Endothelial cell of umbilical vein (primary cell): ENCODE measurements at regions not wholly inside any gene's neighbourhood (a gene's known extent, or its start where the extent isn't known, plus 50 kb on each side); places are given as distances from the start of the nearest gene placed in this dataset.

ENCODE experiments used
- CTCF ChIP-seq, 2 donors: IDR thresholded peaks; 1 replicate in 1 of 2; 2 replicates in 1 of 2; pipeline ENCODE4 v1.5.1; 2011; ENCODE audit warnings: low read length in 2 of 2, mild to moderate bottlenecking in 2 of 2, moderate library complexity in 2 of 2, control low read depth in 1 of 2, inconsistent platforms in 1 of 2, low read depth in 1 of 2; ENCODE audit not compliant: insufficient read depth in 1 of 2; ENCODE audit errors: extremely low read depth in 1 of 2
- EZH2 ChIP-seq: IDR thresholded peaks from 2 replicates; pipeline ENCODE4 v1.6.1; 2012; ENCODE audit warnings: borderline replicate concordance, low read depth, mild to moderate bottlenecking, moderate library complexity, low read length, inconsistent platforms; ENCODE audit not compliant: severe bottlenecking
- FOS ChIP-seq: IDR thresholded peaks from 2 replicates; pipeline ENCODE4 v1.6.1; 2011; ENCODE audit warnings: mild to moderate bottlenecking, low read length, moderate library complexity, borderline replicate concordance; ENCODE audit not compliant: insufficient read depth
- GATA2 ChIP-seq: IDR thresholded peaks from 2 replicates; pipeline ENCODE4 v1.7.0; 2011; ENCODE audit warnings: low read depth, mild to moderate bottlenecking, moderate library complexity, mixed read lengths, low read length; ENCODE audit not compliant: insufficient read length, insufficient read depth
- JUN ChIP-seq: IDR thresholded peaks from 2 replicates; pipeline ENCODE4 v1.6.1; 2011; ENCODE audit warnings: borderline replicate concordance, low read depth; ENCODE audit not compliant: insufficient read length, insufficient read depth
- MAX ChIP-seq: IDR thresholded peaks from 2 replicates; pipeline ENCODE4 v1.6.1; 2011; ENCODE audit not compliant: insufficient read depth, insufficient read length
- POLR2A ChIP-seq: IDR thresholded peaks from 2 replicates; pipeline ENCODE4 v1.6.1; 2012; ENCODE audit warnings: low read depth, mild to moderate bottlenecking, control low read depth, low read length
- POLR2AphosphoS5 ChIP-seq: IDR thresholded peaks from 2 replicates; pipeline ENCODE4 v1.6.1; 2012; ENCODE audit warnings: low read depth, mild to moderate bottlenecking, control low read depth, low read length, moderate library complexity; ENCODE audit not compliant: insufficient read depth

- TF ChIP-seq JUN (no peak), CTCF (IDR thresholded peaks at IDR 0.05; ENCODE audit: extremely low read depth in 1 of 2, insufficient read depth in 1 of 2, low read depth in 1 of 2, low read length in 2 of 2) (no peak), POLR2A (no peak), MAX (no peak), EZH2 (no peak), POLR2AphosphoS5 (no peak), GATA2 (no peak), FOS (no peak)
Measured at GRCh38 chr4:160894128-160894527, 1269.7 kb downstream of the FSTL5 start.
